NCI-H146 treated with DMSO at 0.1 percent for 48 hours (cell line): ENCODE measurements at regions not wholly inside any gene's neighbourhood (a gene's known extent, or its start where the extent isn't known, plus 50 kb on each side); places are given as distances from the start of the nearest gene placed in this dataset.

Source experiments
- DNase-seq: peaks from one replicate; lab custom pipeline; 2025; ENCODE audit not compliant: unreplicated experiment; lab: John Stamatoyannopoulos, UW

- no peak for DNase-seq
Observed at GRCh38 chr2:7452110-7452876, 535.1 kb downstream of the RNF144A start.

GRCh38 chr2:7454592-7454991 lies 537.4 kb downstream of the RNF144A start:
- DNase-seq, result no peak

- no peak for DNase-seq
Observed at GRCh38 chr2:7456762-7457161, 539.5 kb downstream of the RNF144A start.

- DNase-seq, result no peak
Observed at GRCh38 chr2:7458066-7458465, 540.9 kb downstream of the RNF144A start.

GRCh38 chr2:7467782-7468447 lies 550.7 kb downstream of the RNF144A start:
- DNase-seq, result no peak

- no peak for DNase-seq
Observed at GRCh38 chr2:7468448-7468828, 551.2 kb downstream of the RNF144A start.

GRCh38 chr2:7468955-7469354 lies 551.7 kb downstream of the RNF144A start:
- no peak for DNase-seq

GRCh38 chr2:7471185-7471584 lies 554.0 kb downstream of the RNF144A start:
- no peak for DNase-seq

- no peak for DNase-seq
Observed at GRCh38 chr2:7472465-7472864, 555.3 kb downstream of the RNF144A start.

GRCh38 chr2:7473135-7473771 lies 556.0 kb downstream of the RNF144A start:
- DNase-seq, result no peak

GRCh38 chr2:7476371-7476770 lies 559.2 kb downstream of the RNF144A start:
- no peak for DNase-seq

- DNase-seq, result no peak
Observed at GRCh38 chr2:7479603-7480002, 562.4 kb downstream of the RNF144A start.

GRCh38 chr2:7480431-7480830 lies 563.2 kb downstream of the RNF144A start:
- no peak for DNase-seq

GRCh38 chr2:7490672-7491071 lies 573.5 kb downstream of the RNF144A start:
- DNase-seq, result no peak

GRCh38 chr2:7492719-7493118 lies 575.5 kb downstream of the RNF144A start:
- DNase-seq, result no peak

- no peak for DNase-seq
Observed at GRCh38 chr2:7497178-7497577, 580.0 kb downstream of the RNF144A start.

- no peak for DNase-seq
Observed at GRCh38 chr2:7499018-7499417, 581.8 kb downstream of the RNF144A start.

- no peak for DNase-seq
Observed at GRCh38 chr2:7502336-7502735, 585.1 kb downstream of the RNF144A start.

- DNase-seq, result peak; percentile 67
Observed at GRCh38 chr2:7508296-7508943, 591.2 kb downstream of the RNF144A start.

GRCh38 chr2:7510353-7510752 lies 593.1 kb downstream of the RNF144A start:
- DNase-seq, result peak; percentile 18

- DNase-seq, result no peak
Observed at GRCh38 chr2:7513834-7514233, 596.6 kb downstream of the RNF144A start.

GRCh38 chr2:7515327-7515726 lies 598.1 kb downstream of the RNF144A start:
- DNase-seq, result no peak
